Left ventricle myocardium inferior (tissue), 1 donor: ENCODE measurements at regions not wholly inside any gene's neighbourhood (a gene's known extent, or its start where the extent isn't known, plus 50 kb on each side); places are given as distances from the start of the nearest gene placed in this dataset.

Experiments
- DNase-seq: peaks from one replicate; pipeline ENCODE4 v3.0.0-alpha.2; 2020
- H3K27ac ChIP-seq: fragments of 200-600 bp; replicated peaks from 2 replicates; pipeline ENCODE4 v1.8.0; 2021
- H3K27me3 ChIP-seq: fragments of 200-600 bp; 2 replicates; pipeline ENCODE4 v1.8.0; 2021; ENCODE audit warnings: low read depth
- H3K36me3 ChIP-seq: fragments of 200-600 bp; 2 replicates; pipeline ENCODE4 v1.8.0; 2021
- H3K4me1 ChIP-seq: fragments of 200-600 bp; 2 replicates; pipeline ENCODE4 v1.8.0; 2021
- H3K4me3 ChIP-seq: fragments of 200-600 bp; 2 replicates; pipeline ENCODE4 v1.8.0; 2021; ENCODE audit warnings: mild to moderate bottlenecking, moderate library complexity
- H3K9me3 ChIP-seq: fragments of 200-600 bp; replicated peaks from 2 replicates; pipeline ENCODE4 v1.8.0; 2021
- CTCF ChIP-seq: fragments of 200-600 bp; IDR thresholded peaks from 2 replicates; pipeline ENCODE4 v1.8.0; 2021; ENCODE audit warnings: antibody characterized with exemption, mild to moderate bottlenecking, borderline replicate concordance
- intact Hi-C: fragments of 100-400 bp; cut with micrococcal nuclease; formaldehyde crosslinking; loops from one replicate; pipeline ENCODE4 v1.11.0; 2022
- donor health status: DM: no; HTN: yes; CAD: no; lungs with severe emphysema.

- H3K9me3 ChIP-seq, result no peaks in the 10 kb centered on the region
- H3K4me3 ChIP-seq, result no peak overlapping the region
- no peaks in the 10 kb centered on the region for H3K27me3 ChIP-seq
- H3K4me1 ChIP-seq, result no peaks in the 10 kb centered on the region
- no peak overlapping the region for H3K27ac ChIP-seq
- H3K36me3 ChIP-seq, result no peaks in the 10 kb centered on the region
- TF ChIP-seq CTCF, result no peak
- intact Hi-C loops, result no loop called here
- no peak for DNase-seq
Measured at GRCh38 chr3:34219556-34219955, 421.1 kb downstream of the PDCD6IP start.

DNA sequence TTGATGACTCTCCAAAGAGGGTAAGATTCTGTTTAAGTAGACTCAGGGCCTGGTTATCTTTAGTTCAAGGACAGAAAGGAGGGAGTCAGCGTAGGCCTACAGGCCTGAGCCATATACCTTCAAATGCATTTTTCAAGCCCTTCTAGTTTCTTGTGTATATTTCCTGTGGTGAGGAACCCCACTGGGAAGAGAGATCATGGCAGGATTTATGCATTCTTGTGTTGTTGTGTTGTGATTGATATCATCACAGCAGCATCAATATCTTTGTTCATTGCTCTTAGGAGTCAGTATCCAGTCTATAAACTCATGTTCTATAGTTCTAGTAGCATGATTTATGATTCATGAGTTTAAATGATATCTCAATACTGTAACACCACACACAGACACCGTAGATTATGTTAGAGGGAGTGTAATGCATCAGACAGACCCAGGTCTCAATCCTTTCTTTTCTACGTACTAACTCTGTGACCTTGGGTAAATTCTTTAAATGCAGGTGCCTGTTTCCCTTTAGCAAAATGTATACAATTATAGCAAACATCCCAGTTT is 427.5 kb downstream of the PDCD6IP start:
- DNase-seq, result no peak
- Histone ChIP-seq H3K4me1 (no peaks in the 10 kb centered on the region), H3K9me3 (no peaks in the 10 kb centered on the region), H3K4me3 (no peak overlapping the region), H3K27me3 (no peaks in the 10 kb centered on the region), H3K36me3 (no peaks in the 10 kb centered on the region), H3K27ac (no peak overlapping the region)
- intact Hi-C loops, result no loop called here
- no peak for TF ChIP-seq CTCF

DNA sequence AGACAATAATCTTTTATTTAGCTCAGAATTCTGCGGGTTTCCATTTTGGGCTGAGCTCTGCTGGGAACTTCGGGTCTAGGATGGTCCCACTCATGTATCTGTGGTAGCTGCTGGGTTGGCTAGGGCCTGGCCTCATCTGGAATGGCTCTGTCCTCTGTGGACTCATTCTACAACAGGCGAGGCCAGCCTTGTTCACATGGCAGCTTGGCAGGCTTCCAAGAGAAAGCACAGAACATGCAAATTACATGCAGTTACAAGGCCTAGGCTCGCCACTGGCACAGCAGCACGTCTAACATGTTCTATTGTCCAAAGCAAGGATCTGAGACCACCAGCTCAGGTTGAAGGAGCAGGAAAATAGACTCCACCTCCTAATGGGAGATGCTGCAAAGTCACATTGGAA is 431.4 kb downstream of the PDCD6IP start:
- Histone ChIP-seq H3K4me1 (no peaks in the 10 kb centered on the region), H3K27me3 (no peaks in the 10 kb centered on the region), H3K9me3 (no peaks in the 10 kb centered on the region), H3K36me3 (no peaks in the 10 kb centered on the region), H3K27ac (no peak overlapping the region), H3K4me3 (no peak overlapping the region)
- DNase-seq, result no peak
- intact Hi-C loops, result no loop called here
- TF ChIP-seq CTCF, result no peak

DNA sequence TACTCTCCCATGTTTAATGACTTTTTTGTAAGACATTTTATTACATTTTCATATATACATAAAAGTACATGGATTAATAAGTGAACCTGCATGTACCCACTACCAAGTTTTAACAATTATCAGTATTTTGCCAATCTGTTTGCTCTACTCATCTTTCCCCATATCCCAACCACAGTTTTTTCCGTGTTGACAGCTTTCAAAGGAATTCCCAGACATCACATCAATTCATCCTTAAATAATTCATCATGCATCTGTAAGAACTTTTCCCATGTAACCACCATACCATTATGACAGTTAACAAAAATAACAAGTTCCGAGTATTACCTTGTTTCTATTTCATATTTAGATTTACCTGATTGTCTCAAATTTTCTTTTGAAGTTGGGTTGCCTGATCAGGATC is 436.7 kb downstream of the PDCD6IP start:
- intact Hi-C loops, result no loop called here
- DNase-seq, result no peak
- Histone ChIP-seq H3K9me3 (no peaks in the 10 kb centered on the region), H3K36me3 (no peaks in the 10 kb centered on the region), H3K4me3 (no peak overlapping the region), H3K27me3 (no peaks in the 10 kb centered on the region), H3K27ac (no peak overlapping the region), H3K4me1 (no peaks in the 10 kb centered on the region)
- no peak for TF ChIP-seq CTCF

- H3K9me3 ChIP-seq, result no peaks in the 10 kb centered on the region
- no peak overlapping the region for H3K4me3 ChIP-seq
- intact Hi-C loops, result no loop called here
- no peaks in the 10 kb centered on the region for H3K27me3 ChIP-seq
- H3K4me1 ChIP-seq, result no peaks in the 10 kb centered on the region
- H3K27ac ChIP-seq, result no peak overlapping the region
- no peak for TF ChIP-seq CTCF
- DNase-seq, result no peak
- no peaks in the 10 kb centered on the region for H3K36me3 ChIP-seq
Measured at GRCh38 chr3:34237946-34238345, 439.5 kb downstream of the PDCD6IP start.

DNA sequence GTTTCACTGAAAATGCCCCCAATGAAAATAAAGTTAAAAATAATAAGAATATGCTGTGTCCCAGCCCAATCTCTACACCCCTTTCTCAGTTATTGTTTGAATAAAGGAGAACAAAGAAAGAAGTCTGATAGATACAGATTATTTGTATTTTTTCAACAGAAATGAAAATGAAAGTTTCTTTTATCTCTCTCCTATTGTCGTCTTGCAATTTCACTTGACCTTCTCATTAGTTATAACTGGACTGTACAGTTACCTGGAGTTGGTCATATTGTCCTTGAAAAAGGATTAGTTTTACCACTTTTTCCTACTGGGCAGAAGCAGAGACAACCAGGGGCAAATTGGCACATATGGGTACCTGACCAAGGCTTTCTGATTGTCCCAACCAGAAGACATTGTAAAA is 440.0 kb downstream of the PDCD6IP start:
- Histone ChIP-seq H3K9me3 (no peaks in the 10 kb centered on the region), H3K36me3 (no peaks in the 10 kb centered on the region), H3K4me1 (no peaks in the 10 kb centered on the region), H3K4me3 (no peak overlapping the region), H3K27ac (no peak overlapping the region), H3K27me3 (no peaks in the 10 kb centered on the region)
- intact Hi-C loops, result no loop called here
- no peak for DNase-seq
- TF ChIP-seq CTCF, result no peak
